ENCODE measurements at regions not wholly inside any gene's neighbourhood (a gene's known extent, or its start where the extent isn't known, plus 50 kb on each side); places are given as distances from the start of the nearest gene placed in this dataset.
"Not testable (repeated sequence)": the region's sequence is repeated elsewhere in the genome, so short reads cannot be mapped to it uniquely, and the experiment has no call there.

DNA sequence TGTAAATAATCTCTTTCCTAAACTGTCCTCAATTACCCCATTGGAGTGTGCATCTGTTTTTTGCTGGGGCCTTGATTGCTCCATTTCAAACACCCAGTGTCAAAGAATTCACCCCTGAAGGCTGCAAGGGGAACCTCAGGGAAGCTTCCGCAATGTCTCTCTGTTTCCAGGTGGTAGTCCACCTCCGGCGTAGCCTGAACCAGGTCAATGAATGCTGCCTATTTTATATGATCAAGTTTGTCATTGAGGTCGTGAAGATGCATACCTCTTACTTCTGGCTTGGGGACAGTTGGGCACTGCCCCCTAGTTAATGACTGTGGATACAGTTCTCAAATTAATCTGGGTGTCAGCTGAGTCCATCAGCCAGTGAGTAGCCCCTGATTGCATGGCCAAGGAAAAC is 79.1 kb downstream of the NPIPB5 start:
- TF ChIP-seq, protein P1, sequence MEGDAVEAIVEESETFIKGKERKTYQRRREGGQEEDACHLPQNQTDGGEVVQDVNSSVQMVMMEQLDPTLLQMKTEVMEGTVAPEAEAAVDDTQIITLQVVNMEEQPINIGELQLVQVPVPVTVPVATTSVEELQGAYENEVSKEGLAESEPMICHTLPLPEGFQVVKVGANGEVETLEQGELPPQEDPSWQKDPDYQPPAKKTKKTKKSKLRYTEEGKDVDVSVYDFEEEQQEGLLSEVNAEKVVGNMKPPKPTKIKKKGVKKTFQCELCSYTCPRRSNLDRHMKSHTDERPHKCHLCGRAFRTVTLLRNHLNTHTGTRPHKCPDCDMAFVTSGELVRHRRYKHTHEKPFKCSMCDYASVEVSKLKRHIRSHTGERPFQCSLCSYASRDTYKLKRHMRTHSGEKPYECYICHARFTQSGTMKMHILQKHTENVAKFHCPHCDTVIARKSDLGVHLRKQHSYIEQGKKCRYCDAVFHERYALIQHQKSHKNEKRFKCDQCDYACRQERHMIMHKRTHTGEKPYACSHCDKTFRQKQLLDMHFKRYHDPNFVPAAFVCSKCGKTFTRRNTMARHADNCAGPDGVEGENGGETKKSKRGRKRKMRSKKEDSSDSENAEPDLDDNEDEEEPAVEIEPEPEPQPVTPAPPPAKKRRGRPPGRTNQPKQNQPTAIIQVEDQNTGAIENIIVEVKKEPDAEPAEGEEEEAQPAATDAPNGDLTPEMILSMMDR (IDR thresholded peaks at IDR 0.05; ENCODE audit: insufficient read depth, low read length, poor library complexity, severe bottlenecking), result not testable (repeated sequence)
- not testable (repeated sequence) for TF ChIP-seq EZH2phosphoT487 (conservative IDR thresholded peaks at IDR 0.05; ENCODE audit: low read length)
